Neural cell (in vitro differentiated cells): ENCODE measurements at regions not wholly inside any gene's neighbourhood (a gene's known extent, or its start where the extent isn't known, plus 50 kb on each side); places are given as distances from the start of the nearest gene placed in this dataset.

Source experiments
- H2AFZ ChIP-seq: fragments of 200-600, 300-800 bp; sonication (generic), shearing (Covaris generic); 2 replicates; pipeline ENCODE4 v1.6.0; 2014; ENCODE audit warnings: low read depth, mild to moderate bottlenecking, antibody characterized with exemption, low read length, moderate library complexity
- H3F3A ChIP-seq: fragments of 200-600 bp; shearing (Covaris generic); 2 replicates; pipeline ENCODE4 v1.6.1; 2016; ENCODE audit warnings: mild to moderate bottlenecking, moderate library complexity, mixed read lengths, antibody characterized with exemption, low read length; ENCODE audit not compliant: insufficient read depth, poor library complexity, severe bottlenecking
- H3K27ac ChIP-seq: fragments of 200-600, 300-800 bp; sonication (generic), shearing (Covaris generic); 2 replicates; pipeline ENCODE4 v1.5.1; 2014; ENCODE audit warnings: mild to moderate bottlenecking, low read length, moderate library complexity
- H3K27me3 ChIP-seq: fragments of 300-800, 200-600 bp; sonication (generic), shearing (Covaris generic); 2 replicates; pipeline ENCODE4 v1.6.0; 2014; ENCODE audit warnings: mild to moderate bottlenecking, low read depth, low read length, moderate library complexity; ENCODE audit not compliant: insufficient read depth
- H3K36me3 ChIP-seq: fragments of 300-800, 200-600 bp; sonication (generic), shearing (Covaris generic); 2 replicates; pipeline ENCODE4 v1.5.1; 2014; ENCODE audit warnings: mild to moderate bottlenecking, antibody characterized with exemption, low read length, moderate library complexity; ENCODE audit not compliant: insufficient read depth
- H3K4me2 ChIP-seq: fragments of 300-800, 200-600 bp; sonication (generic), shearing (Covaris generic); 2 replicates; pipeline ENCODE4 v1.6.0; 2014; ENCODE audit warnings: mild to moderate bottlenecking, low read length
- H3K4me3 ChIP-seq: fragments of 300-800, 200-600 bp; sonication (generic), shearing (Covaris generic); 2 replicates; pipeline ENCODE4 v1.5.1; 2014; ENCODE audit warnings: mild to moderate bottlenecking, low read length, moderate library complexity
- H3K79me2 ChIP-seq: fragments of 200-600 bp; shearing (Covaris generic); replicated peaks from 2 replicates; pipeline ENCODE4 v1.6.0; 2014; ENCODE audit warnings: mild to moderate bottlenecking, low read length, moderate library complexity; ENCODE audit not compliant: insufficient read depth
- H3K9ac ChIP-seq: fragments of 300-800, 200-600 bp; sonication (generic), shearing (Covaris generic); 2 replicates; pipeline ENCODE4 v1.6.1; 2016; ENCODE audit warnings: mild to moderate bottlenecking, low read length, mixed read lengths
- H3K9me2 ChIP-seq: fragments of 200-600 bp; shearing (Covaris generic); 2 replicates; pipeline ENCODE4 v1.6.1; 2016; ENCODE audit warnings: mild to moderate bottlenecking, low read length, mixed read lengths; ENCODE audit not compliant: insufficient read depth
- H3K9me3 ChIP-seq: fragments of 200-600, 300-800 bp; sonication (generic), shearing (Covaris generic); 2 replicates; pipeline ENCODE4 v1.6.1; 2016; ENCODE audit warnings: mild to moderate bottlenecking, mixed run types, low read length, moderate library complexity, mixed read lengths
- H4K20me1 ChIP-seq: fragments of 200-600 bp; shearing (Covaris generic); 2 replicates; pipeline ENCODE4 v1.6.1; 2016; ENCODE audit warnings: mild to moderate bottlenecking, mixed run types; ENCODE audit not compliant: insufficient read depth
- CTCF ChIP-seq: fragments of 450-650 bp; IDR thresholded peaks from 2 replicates; pipeline ENCODE4 v1.5.1; 2014; ENCODE audit warnings: antibody characterized with exemption, mild to moderate bottlenecking, moderate library complexity; ENCODE audit not compliant: poor library complexity, severe bottlenecking
- EP300 ChIP-seq: fragments of 450-650 bp; conservative IDR thresholded peaks from 2 replicates; pipeline ENCODE4 v1.6.1; 2014; ENCODE audit warnings: antibody characterized with exemption, mild to moderate bottlenecking, moderate library complexity; ENCODE audit not compliant: poor library complexity, severe bottlenecking
- EZH2 ChIP-seq: fragments of 200-600, 300-800 bp; shearing (Covaris generic), sonication (generic); IDR thresholded peaks from 2 replicates; pipeline ENCODE4 v1.6.1; 2014; ENCODE audit warnings: antibody characterized with exemption, low read length, borderline replicate concordance, mild to moderate bottlenecking; ENCODE audit not compliant: insufficient read depth, poor library complexity, severe bottlenecking
- MXI1 ChIP-seq: fragments of 450-650 bp; conservative IDR thresholded peaks from 2 replicates; pipeline ENCODE4 v1.6.1; 2014; ENCODE audit warnings: antibody characterized with exemption, mild to moderate bottlenecking; ENCODE audit not compliant: poor library complexity, severe bottlenecking
- POLR2AphosphoS5 ChIP-seq: IDR thresholded peaks from 2 replicates; pipeline ENCODE4 v1.6.1; 2012
- RAD21 ChIP-seq: fragments of 450-650 bp; conservative IDR thresholded peaks from 2 replicates; pipeline ENCODE4 v1.6.1; 2014; ENCODE audit warnings: antibody characterized with exemption, mild to moderate bottlenecking, moderate library complexity
- REST ChIP-seq: IDR thresholded peaks from 2 replicates; pipeline ENCODE4 v1.6.1; 2012; ENCODE audit warnings: borderline replicate concordance
- SMC3 ChIP-seq: fragments of 450-650 bp; conservative IDR thresholded peaks from 2 replicates; pipeline ENCODE4 v1.6.1; 2014; ENCODE audit warnings: antibody characterized with exemption, mild to moderate bottlenecking, moderate library complexity; ENCODE audit not compliant: poor library complexity
- TAF1 ChIP-seq: IDR thresholded peaks from 2 replicates; pipeline ENCODE4 v1.6.1; 2012; ENCODE audit warnings: low read depth

GRCh38 chr22:48233586-48233985, 1471.1 kb downstream of the TBC1D22A start:
- Histone ChIP-seq H3K4me2 (no peak overlapping the region), H3K36me3 (no peaks in the 10 kb centered on the region), H3K9me2 (no peaks in the 10 kb centered on the region), H3K79me2 (no peaks in the 10 kb centered on the region), H2AFZ (no peak overlapping the region), H3K27me3 (no peaks in the 10 kb centered on the region), H3K27ac (no peak overlapping the region), H3K9me3 (no peaks in the 10 kb centered on the region), H4K20me1 (no peaks in the 10 kb centered on the region), H3K4me3 (no peak overlapping the region), H3F3A (no peaks in the 10 kb centered on the region), H3K9ac (no peak overlapping the region)
- TF ChIP-seq EP300, result no peak

GRCh38 chr22:48228468-48228867, 1466.0 kb downstream of the TBC1D22A start:
- no peaks in the 10 kb centered on the region for H3K9me3 ChIP-seq
- TF ChIP-seq SMC3 (no peak), RAD21 (no peak), MXI1 (no peak), CTCF (no peak), EP300 (no peak), EZH2 (no peak), POLR2AphosphoS5 (no peak)
- H3K36me3 ChIP-seq, result no peaks in the 10 kb centered on the region
- H3K9ac ChIP-seq, result no peak overlapping the region
- H3K9me2 ChIP-seq, result no peaks in the 10 kb centered on the region
- H3F3A ChIP-seq, result no peaks in the 10 kb centered on the region
- H4K20me1 ChIP-seq, result no peaks in the 10 kb centered on the region
- no peak overlapping the region for H2AFZ ChIP-seq
- no peak overlapping the region for H3K4me3 ChIP-seq
- no peak overlapping the region for H3K4me2 ChIP-seq
- no peaks in the 10 kb centered on the region for H3K27me3 ChIP-seq
- no peaks in the 10 kb centered on the region for H3K79me2 ChIP-seq
- no peak overlapping the region for H3K27ac ChIP-seq

GRCh38 chr22:48227341-48228018, 1465.0 kb downstream of the TBC1D22A start:
- no peak overlapping the region for H3K4me2 ChIP-seq
- no peaks in the 10 kb centered on the region for H3K9me2 ChIP-seq
- no peaks in the 10 kb centered on the region for H4K20me1 ChIP-seq
- TF ChIP-seq RAD21 (no peak), POLR2AphosphoS5 (no peak), SMC3 (no peak), CTCF (no peak), EZH2 (no peak), TAF1 (no peak), MXI1 (no peak), REST (no peak), EP300 (no peak)
- H3F3A ChIP-seq, result no peaks in the 10 kb centered on the region
- no peak overlapping the region for H3K4me3 ChIP-seq
- H2AFZ ChIP-seq, result no peak overlapping the region
- H3K9ac ChIP-seq, result no peak overlapping the region
- no peaks in the 10 kb centered on the region for H3K36me3 ChIP-seq
- H3K27ac ChIP-seq, result no peak overlapping the region
- no peaks in the 10 kb centered on the region for H3K27me3 ChIP-seq
- no peaks in the 10 kb centered on the region for H3K9me3 ChIP-seq
- H3K79me2 ChIP-seq, result no peaks in the 10 kb centered on the region
